ENCODE measurements at regions not wholly inside any gene's neighbourhood (a gene's known extent, or its start where the extent isn't known, plus 50 kb on each side); places are given as distances from the start of the nearest gene placed in this dataset.
A peak's percentile ranks its signal among the peaks of the same experiment; 100 is the strongest.

- no peak overlapping the region for H3K4me3 ChIP-seq (ENCODE audit: insufficient read depth in 1 of 2, low read depth in 1 of 2, low read length in 2 of 2)
- H4K91ac ChIP-seq (ENCODE audit: low read length) = no peak overlapping the region
- H2BK120ac ChIP-seq (ENCODE audit: low read depth, low read length) = no peak overlapping the region
- no peak overlapping the region for H3K18ac ChIP-seq (ENCODE audit: low read depth in 1 of 2, low read length in 2 of 2)
- H3K27me3 ChIP-seq (ENCODE audit: control insufficient read depth in 1 of 2, insufficient read depth in 1 of 2, low read length in 2 of 2) = no peaks in the 10 kb centered on the region
- no peak overlapping the region for H2BK15ac ChIP-seq (ENCODE audit: low read depth, poor library complexity, severe bottlenecking)
- H3K9me3 ChIP-seq (ENCODE audit: control insufficient read depth, low read length) = no peaks in the 10 kb centered on the region
- no peaks in the 10 kb centered on the region for H3K36me3 ChIP-seq (ENCODE audit: control insufficient read depth in 1 of 2, insufficient read depth in 2 of 2, low read depth in 1 of 2, low read length in 2 of 2)
- no peak overlapping the region for H3K14ac ChIP-seq (ENCODE audit: low read length in 2 of 2)
- peaks cover 6% of the 10 kb centered on the region for H3K4me1 ChIP-seq (ENCODE audit: control insufficient read depth, insufficient read depth, low read depth, low read length)
- H3K23ac ChIP-seq (ENCODE audit: low read length in 2 of 2) = no peak overlapping the region
- H2BK5ac ChIP-seq (ENCODE audit: low read depth, low read length, poor library complexity, severe bottlenecking) = no peak overlapping the region
- H2BK12ac ChIP-seq (ENCODE audit: low read length in 2 of 2) = no peak overlapping the region
- H2AFZ ChIP-seq (ENCODE audit: low read depth, low read length) = no peak overlapping the region
- no peak for DNase-seq
- H4K8ac ChIP-seq (ENCODE audit: low read length) = no peak overlapping the region
- no peak overlapping the region for H3K27ac ChIP-seq (ENCODE audit: low read length, poor library complexity, severe bottlenecking)
- peak overlapping the region in 1 of 2 experiments; percentile 26 for H3K4ac ChIP-seq (ENCODE audit: low read depth in 1 of 2, low read length in 2 of 2)
- H3K9ac ChIP-seq (ENCODE audit: low read length) = no peak overlapping the region
- no peak overlapping the region for H3K4me2 ChIP-seq (ENCODE audit: low read length, poor library complexity, severe bottlenecking)
- WGBS = no CpG with 5 or more reads among the region's 2 CpGs
- no peak overlapping the region for H2AK5ac ChIP-seq (ENCODE audit: low read length, severe bottlenecking)
- peaks cover 18% of the 10 kb centered on the region for H3K79me1 ChIP-seq (replicated peaks; ENCODE audit: low read length, poor library complexity, severe bottlenecking)
These were observed 91.4 kb downstream of the FAM217A start for GRCh38 chr6:3987576-3987975.

- H4K91ac ChIP-seq (ENCODE audit: low read length) = peak overlapping the region; percentile 76
- H3K4me1 ChIP-seq (ENCODE audit: control insufficient read depth, insufficient read depth, low read depth, low read length) = peaks cover 6% of the 10 kb centered on the region
- peak overlapping the region in 1 of 2 experiments; percentile 78 for H3K4me3 ChIP-seq (ENCODE audit: insufficient read depth in 1 of 2, low read depth in 1 of 2, low read length in 2 of 2)
- H3K23ac ChIP-seq (ENCODE audit: low read length in 2 of 2) = no peak overlapping the region
- DNase-seq = peak; percentile 89
- peak overlapping the region; percentile 71 for H4K8ac ChIP-seq (ENCODE audit: low read length)
- H3K27ac ChIP-seq (ENCODE audit: low read length, poor library complexity, severe bottlenecking) = no peak overlapping the region
- no peak overlapping the region for H3K4me2 ChIP-seq (ENCODE audit: low read length, poor library complexity, severe bottlenecking)
- peak overlapping the region; percentile 88 for H3K9ac ChIP-seq (ENCODE audit: low read length)
- no peak overlapping the region for H2BK5ac ChIP-seq (ENCODE audit: low read depth, low read length, poor library complexity, severe bottlenecking)
- no peaks in the 10 kb centered on the region for H3K27me3 ChIP-seq (ENCODE audit: control insufficient read depth in 1 of 2, insufficient read depth in 1 of 2, low read length in 2 of 2)
- no peaks in the 10 kb centered on the region for H3K36me3 ChIP-seq (ENCODE audit: control insufficient read depth in 1 of 2, insufficient read depth in 2 of 2, low read depth in 1 of 2, low read length in 2 of 2)
- H2BK15ac ChIP-seq (ENCODE audit: low read depth, poor library complexity, severe bottlenecking) = no peak overlapping the region
- H3K4ac ChIP-seq (ENCODE audit: low read depth in 1 of 2, low read length in 2 of 2) = no peak overlapping the region
- peaks cover 18% of the 10 kb centered on the region for H3K79me1 ChIP-seq (replicated peaks; ENCODE audit: low read length, poor library complexity, severe bottlenecking)
- peak overlapping the region; percentile 64 for H2BK120ac ChIP-seq (ENCODE audit: low read depth, low read length)
- no peaks in the 10 kb centered on the region for H3K9me3 ChIP-seq (ENCODE audit: control insufficient read depth, low read length)
- WGBS = 36% methylated on average over 20 of the region's 21 CpGs
- no peak overlapping the region for H3K14ac ChIP-seq (ENCODE audit: low read length in 2 of 2)
- H2BK12ac ChIP-seq (ENCODE audit: low read length in 2 of 2) = no peak overlapping the region
- no peak overlapping the region for H2AFZ ChIP-seq (ENCODE audit: low read depth, low read length)
- H2AK5ac ChIP-seq (ENCODE audit: low read length, severe bottlenecking) = no peak overlapping the region
- H3K18ac ChIP-seq (ENCODE audit: low read depth in 1 of 2, low read length in 2 of 2) = no peak overlapping the region
These were observed 88.0 kb downstream of the FAM217A start for GRCh38 chr6:3990692-3991491.

GRCh38 chr6:3991941-3992340, 87.0 kb downstream of the FAM217A start:
- Histone ChIP-seq H4K91ac (ENCODE audit: low read length) (no peak overlapping the region), H2AFZ (ENCODE audit: low read depth, low read length) (no peak overlapping the region), H3K4me3 (ENCODE audit: insufficient read depth in 1 of 2, low read depth in 1 of 2, low read length in 2 of 2) (no peak overlapping the region), H3K27me3 (ENCODE audit: control insufficient read depth in 1 of 2, insufficient read depth in 1 of 2, low read length in 2 of 2) (no peaks in the 10 kb centered on the region), H3K23ac (ENCODE audit: low read length in 2 of 2) (no peak overlapping the region), H4K8ac (ENCODE audit: low read length) (no peak overlapping the region), H3K4ac (ENCODE audit: low read depth in 1 of 2, low read length in 2 of 2) (no peak overlapping the region), H3K9ac (ENCODE audit: low read length) (peak overlapping the region; percentile 88), H2AK5ac (ENCODE audit: low read length, severe bottlenecking) (no peak overlapping the region), H2BK5ac (ENCODE audit: low read depth, low read length, poor library complexity, severe bottlenecking) (no peak overlapping the region), H3K36me3 (ENCODE audit: control insufficient read depth in 1 of 2, insufficient read depth in 2 of 2, low read depth in 1 of 2, low read length in 2 of 2) (no peaks in the 10 kb centered on the region), H3K14ac (ENCODE audit: low read length in 2 of 2) (no peak overlapping the region), H3K27ac (ENCODE audit: low read length, poor library complexity, severe bottlenecking) (no peak overlapping the region), H3K18ac (ENCODE audit: low read depth in 1 of 2, low read length in 2 of 2) (no peak overlapping the region), H3K79me1 (replicated peaks; ENCODE audit: low read length, poor library complexity, severe bottlenecking) (peaks cover 18% of the 10 kb centered on the region), H2BK120ac (ENCODE audit: low read depth, low read length) (no peak overlapping the region), H3K4me2 (ENCODE audit: low read length, poor library complexity, severe bottlenecking) (no peak overlapping the region), H2BK12ac (ENCODE audit: low read length in 2 of 2) (no peak overlapping the region), H3K4me1 (ENCODE audit: control insufficient read depth, insufficient read depth, low read depth, low read length) (peaks cover 6% of the 10 kb centered on the region), H2BK15ac (ENCODE audit: low read depth, poor library complexity, severe bottlenecking) (no peak overlapping the region), H3K9me3 (ENCODE audit: control insufficient read depth, low read length) (no peaks in the 10 kb centered on the region)
- WGBS = 84% methylated on average over 3 of the region's 4 CpGs
- DNase-seq = no peak

- Histone ChIP-seq H3K9ac (ENCODE audit: low read length) (peak overlapping the region; percentile 87), H3K36me3 (ENCODE audit: control insufficient read depth in 1 of 2, insufficient read depth in 2 of 2, low read depth in 1 of 2, low read length in 2 of 2) (no peaks in the 10 kb centered on the region), H3K79me1 (replicated peaks; ENCODE audit: low read length, poor library complexity, severe bottlenecking) (peaks cover 21% of the 10 kb centered on the region), H2BK12ac (ENCODE audit: low read length in 2 of 2) (no peak overlapping the region), H4K91ac (ENCODE audit: low read length) (no peak overlapping the region), H3K4me3 (ENCODE audit: insufficient read depth in 1 of 2, low read depth in 1 of 2, low read length in 2 of 2) (no peak overlapping the region), H2AFZ (ENCODE audit: low read depth, low read length) (no peak overlapping the region), H2BK5ac (ENCODE audit: low read depth, low read length, poor library complexity, severe bottlenecking) (no peak overlapping the region), H3K4ac (ENCODE audit: low read depth in 1 of 2, low read length in 2 of 2) (no peak overlapping the region), H3K27me3 (ENCODE audit: control insufficient read depth in 1 of 2, insufficient read depth in 1 of 2, low read length in 2 of 2) (no peaks in the 10 kb centered on the region), H3K14ac (ENCODE audit: low read length in 2 of 2) (no peak overlapping the region), H3K4me2 (ENCODE audit: low read length, poor library complexity, severe bottlenecking) (no peak overlapping the region), H4K8ac (ENCODE audit: low read length) (no peak overlapping the region), H3K18ac (ENCODE audit: low read depth in 1 of 2, low read length in 2 of 2) (no peak overlapping the region), H3K23ac (ENCODE audit: low read length in 2 of 2) (no peak overlapping the region), H3K27ac (ENCODE audit: low read length, poor library complexity, severe bottlenecking) (no peak overlapping the region), H2BK120ac (ENCODE audit: low read depth, low read length) (no peak overlapping the region), H3K4me1 (ENCODE audit: control insufficient read depth, insufficient read depth, low read depth, low read length) (peaks cover 2% of the 10 kb centered on the region), H3K9me3 (ENCODE audit: control insufficient read depth, low read length) (no peaks in the 10 kb centered on the region), H2AK5ac (ENCODE audit: low read length, severe bottlenecking) (no peak overlapping the region), H2BK15ac (ENCODE audit: low read depth, poor library complexity, severe bottlenecking) (no peak overlapping the region)
- 100% methylated on average over 1 of the region's 4 CpGs for WGBS
- DNase-seq = no peak
These were observed 82.6 kb downstream of the FAM217A start for GRCh38 chr6:3996349-3996748.

All from mesenchymal stem cell (in vitro differentiated cells and primary cell).